Breast epithelium (tissue), 3 donors: ENCODE measurements at regions not wholly inside any gene's neighbourhood (a gene's known extent, or its start where the extent isn't known, plus 50 kb on each side); places are given as distances from the start of the nearest gene placed in this dataset.

ENCODE experiments used
- POLR2A ChIP-seq: fragments of 450-650 bp; IDR thresholded peaks from one replicate; pipeline ENCODE4 v1.6.1; 2016; ENCODE audit warnings: antibody characterized with exemption, mild to moderate bottlenecking, moderate library complexity
- TF ChIP-seq, protein P1 (sequence below), 3 donors: fragments of 450-650 bp; IDR thresholded peaks; one replicate each; pipeline ENCODE4 v1.5.1; 2016 to 2017; ENCODE audit warnings: antibody characterized with exemption in 3 of 3, mild to moderate bottlenecking in 3 of 3, moderate library complexity in 3 of 3

DNA sequence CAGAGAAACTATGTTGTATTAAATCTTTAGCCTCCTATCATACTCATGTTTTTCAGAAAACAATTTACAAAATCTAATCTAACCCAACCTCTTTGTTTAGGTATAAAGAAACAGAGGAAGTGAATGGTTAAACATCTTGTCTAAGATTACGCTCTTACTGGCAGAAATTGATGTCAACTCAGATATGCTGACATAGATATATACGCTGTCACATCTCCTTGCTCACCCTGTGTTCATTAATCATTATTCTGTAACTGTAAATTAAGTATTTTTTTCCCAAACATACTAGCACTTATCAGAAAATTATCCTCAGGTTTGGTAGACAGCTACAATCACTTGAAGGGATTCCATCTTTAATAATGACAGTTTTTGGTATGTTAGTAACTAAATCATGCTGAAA lies 1127.6 kb upstream of the SEL1L start:
- TF ChIP-seq, protein P1, sequence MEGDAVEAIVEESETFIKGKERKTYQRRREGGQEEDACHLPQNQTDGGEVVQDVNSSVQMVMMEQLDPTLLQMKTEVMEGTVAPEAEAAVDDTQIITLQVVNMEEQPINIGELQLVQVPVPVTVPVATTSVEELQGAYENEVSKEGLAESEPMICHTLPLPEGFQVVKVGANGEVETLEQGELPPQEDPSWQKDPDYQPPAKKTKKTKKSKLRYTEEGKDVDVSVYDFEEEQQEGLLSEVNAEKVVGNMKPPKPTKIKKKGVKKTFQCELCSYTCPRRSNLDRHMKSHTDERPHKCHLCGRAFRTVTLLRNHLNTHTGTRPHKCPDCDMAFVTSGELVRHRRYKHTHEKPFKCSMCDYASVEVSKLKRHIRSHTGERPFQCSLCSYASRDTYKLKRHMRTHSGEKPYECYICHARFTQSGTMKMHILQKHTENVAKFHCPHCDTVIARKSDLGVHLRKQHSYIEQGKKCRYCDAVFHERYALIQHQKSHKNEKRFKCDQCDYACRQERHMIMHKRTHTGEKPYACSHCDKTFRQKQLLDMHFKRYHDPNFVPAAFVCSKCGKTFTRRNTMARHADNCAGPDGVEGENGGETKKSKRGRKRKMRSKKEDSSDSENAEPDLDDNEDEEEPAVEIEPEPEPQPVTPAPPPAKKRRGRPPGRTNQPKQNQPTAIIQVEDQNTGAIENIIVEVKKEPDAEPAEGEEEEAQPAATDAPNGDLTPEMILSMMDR (IDR thresholded peaks at IDR 0.05), result no peak
- TF ChIP-seq POLR2A, result no peak
